GM23248 (cell line): ENCODE measurements at regions not wholly inside any gene's neighbourhood (a gene's known extent, or its start where the extent isn't known, plus 50 kb on each side); places are given as distances from the start of the nearest gene placed in this dataset.
"Not testable (repeated sequence)": the region's sequence is repeated elsewhere in the genome, so short reads cannot be mapped to it uniquely, and the experiment has no call there.

Source experiments
- DNase-seq: peaks from one replicate; pipeline ENCODE4 v3.0.0-alpha.2; 2015
- H2AFZ ChIP-seq: fragments of 200-600 bp; sonication (generic); 2 replicates; pipeline ENCODE4 v1.6.1; 2016; ENCODE audit warnings: antibody characterized with exemption
- H3F3A ChIP-seq: fragments of 200-600 bp; sonication (generic); 2 replicates; pipeline ENCODE4 v1.6.1; 2016; ENCODE audit warnings: mild to moderate bottlenecking, antibody characterized with exemption, mixed run types; ENCODE audit not compliant: insufficient read depth
- H3K27ac ChIP-seq: fragments of 200-600 bp; sonication (generic); 2 replicates; pipeline ENCODE4 v1.5.1; 2016; ENCODE audit warnings: mild to moderate bottlenecking
- H3K27me3 ChIP-seq: fragments of 200-600 bp; sonication (generic); replicated peaks from 2 replicates; pipeline ENCODE4 v1.6.1; 2016; ENCODE audit warnings: mild to moderate bottlenecking; ENCODE audit not compliant: insufficient read depth
- H3K36me3 ChIP-seq: fragments of 200-600 bp; sonication (generic); 2 replicates; pipeline ENCODE4 v1.6.1; 2016; ENCODE audit warnings: low read depth, mild to moderate bottlenecking
- H3K4me1 ChIP-seq: fragments of 200-600 bp; sonication (generic); 2 replicates; pipeline ENCODE4 v1.6.1; 2016; ENCODE audit warnings: mild to moderate bottlenecking; ENCODE audit not compliant: insufficient read depth
- H3K4me2 ChIP-seq: fragments of 200-600 bp; sonication (generic); one replicate; pipeline ENCODE4 v1.6.1; 2016; ENCODE audit warnings: mild to moderate bottlenecking; ENCODE audit not compliant: unreplicated experiment
- H3K4me3 ChIP-seq: fragments of 200-600 bp; sonication (generic); 2 replicates; pipeline ENCODE4 v1.5.1; 2016; ENCODE audit warnings: mild to moderate bottlenecking
- H3K79me2 ChIP-seq: fragments of 200-600 bp; sonication (generic); 2 replicates; pipeline ENCODE4 v1.6.1; 2016; ENCODE audit warnings: mild to moderate bottlenecking; ENCODE audit not compliant: insufficient read depth
- H3K9ac ChIP-seq: fragments of 200-600 bp; sonication (generic); 2 replicates; pipeline ENCODE4 v1.6.1; 2016; ENCODE audit warnings: mild to moderate bottlenecking
- H3K9me2 ChIP-seq: fragments of 200-600 bp; sonication (generic); 2 replicates; pipeline ENCODE4 v1.6.1; 2016; ENCODE audit warnings: mixed run types, mild to moderate bottlenecking, moderate library complexity; ENCODE audit not compliant: insufficient read depth
- H3K9me3 ChIP-seq: fragments of 200-600 bp; sonication (generic); one replicate; pipeline ENCODE4 v1.6.1; 2017; ENCODE audit warnings: low read depth
- H4K20me1 ChIP-seq: fragments of 200-600 bp; sonication (generic); 2 replicates; pipeline ENCODE4 v1.6.0; 2016; ENCODE audit not compliant: insufficient read depth
- EZH2 ChIP-seq: fragments of 200-600 bp; sonication (generic); IDR thresholded peaks from 2 replicates; pipeline ENCODE4 v1.6.1; 2018; ENCODE audit warnings: antibody characterized with exemption, mild to moderate bottlenecking; ENCODE audit not compliant: insufficient read depth, poor library complexity, severe bottlenecking
- EZH2phosphoT487 ChIP-seq: fragments of 200-600 bp; sonication (generic); IDR thresholded peaks from 2 replicates; pipeline ENCODE4 v1.6.1; 2018; ENCODE audit warnings: antibody characterized with exemption, moderate library complexity, mild to moderate bottlenecking, low read depth; ENCODE audit not compliant: insufficient read depth
- WGBS, 2 experiments: methylation state at CpG; one replicate each; pipeline ENCODE4 v1.1.6; 2015 to 2017; ENCODE audit warnings: low lambda C conversion rate in 2 of 2, low coverage in 1 of 2; ENCODE audit errors: missing lambda C conversion rate in 2 of 2; 5-methylcytosine and 5-hydroxymethylcytosine counted together
- in situ Hi-C: fragments of 300-500 bp; cut with MboI; formaldehyde crosslinking; loops from 2 replicates; pipeline ENCODE4 v1.15.0; 2020

DNA sequence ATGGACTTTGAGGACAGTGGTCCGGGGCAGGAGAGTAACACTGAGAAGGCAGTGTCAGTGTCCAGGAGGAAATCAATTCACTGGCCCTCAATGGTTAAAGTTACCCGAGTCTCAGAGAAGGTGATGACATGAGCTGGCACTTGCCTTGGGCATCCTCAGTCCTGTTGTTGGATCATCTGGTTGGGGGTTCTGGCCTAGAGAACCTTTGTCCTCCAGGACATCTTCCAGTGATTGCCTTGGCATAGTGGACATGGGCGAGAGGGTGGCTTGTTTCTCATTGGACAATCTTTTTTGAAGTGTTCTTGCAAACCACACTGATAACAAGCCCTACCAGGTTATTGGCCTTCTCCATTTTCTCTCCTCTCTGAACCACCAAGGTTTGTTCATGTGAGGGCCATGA is 83.4 kb upstream of the TERB2 start:
- 22 to 24% methylated on average over 3 of the region's 3 CpGs for WGBS, 2 experiments

GRCh38 chr15:44879066-44879465 is 77.4 kb upstream of the TERB2 start:
- Histone ChIP-seq H3K36me3 (no peaks in the 10 kb centered on the region), H3K27ac (no peak overlapping the region), H3K4me2 (no peak overlapping the region), H3F3A (no peaks in the 10 kb centered on the region), H3K9ac (no peak overlapping the region), H4K20me1 (no peaks in the 10 kb centered on the region), H3K4me3 (no peak overlapping the region), H3K9me3 (no peaks in the 10 kb centered on the region), H3K9me2 (no peaks in the 10 kb centered on the region), H3K79me2 (no peaks in the 10 kb centered on the region), H3K27me3 (no peaks in the 10 kb centered on the region), H3K4me1 (no peaks in the 10 kb centered on the region), H2AFZ (no peak overlapping the region)
- TF ChIP-seq EZH2 = no peak
- TF ChIP-seq EZH2phosphoT487 = no peak
- 36 to 37% methylated on average over 3 of the region's 3 CpGs for WGBS, 2 experiments
- in situ Hi-C loops = no loop called here
- no peak for DNase-seq

More for the DNA sequence above, 83.4 kb upstream of the TERB2 start:
- H3K27ac ChIP-seq = no peak overlapping the region
- H3K36me3 ChIP-seq = no peaks in the 10 kb centered on the region
- H4K20me1 ChIP-seq = no peaks in the 10 kb centered on the region
- H3F3A ChIP-seq = no peaks in the 10 kb centered on the region
- H3K27me3 ChIP-seq = no peaks in the 10 kb centered on the region
- in situ Hi-C loops = no loop called here
- H2AFZ ChIP-seq = no peak overlapping the region
- no peak for TF ChIP-seq EZH2
- no peak for TF ChIP-seq EZH2phosphoT487
- no peaks in the 10 kb centered on the region for H3K4me1 ChIP-seq
- H3K79me2 ChIP-seq = no peaks in the 10 kb centered on the region
- no peaks in the 10 kb centered on the region for H3K9me2 ChIP-seq
- no peak overlapping the region for H3K4me2 ChIP-seq
- DNase-seq = no peak
- H3K9ac ChIP-seq = no peak overlapping the region
- H3K4me3 ChIP-seq = no peak overlapping the region
- no peaks in the 10 kb centered on the region for H3K9me3 ChIP-seq

DNA sequence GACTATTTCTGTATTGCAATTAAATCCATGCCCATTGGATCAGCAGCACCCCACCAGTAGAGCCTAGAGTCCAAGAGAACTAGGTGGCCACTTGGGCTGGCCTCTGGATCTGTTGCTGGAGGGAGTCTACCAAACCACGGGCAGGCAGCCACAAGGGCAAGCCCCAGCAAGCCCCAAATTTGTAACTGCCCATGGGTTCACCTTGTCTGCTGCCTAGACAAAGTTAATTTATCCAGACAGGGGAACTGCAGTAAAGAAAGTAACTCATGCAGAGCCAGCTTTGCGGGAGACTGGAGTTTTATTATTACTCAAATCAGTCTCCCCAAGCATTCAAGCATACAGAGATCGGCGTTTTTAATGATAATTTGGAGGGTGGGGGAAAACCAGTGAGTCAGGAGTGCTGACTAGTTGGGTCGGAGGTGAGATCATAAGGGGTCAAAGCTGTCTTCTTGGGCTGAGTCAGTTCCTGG is 74.0 kb upstream of the TERB2 start:
- no peak overlapping the region for H3K27ac ChIP-seq
- TF ChIP-seq EZH2phosphoT487 = no peak
- no peak for TF ChIP-seq EZH2
- H3K27me3 ChIP-seq = no peaks in the 10 kb centered on the region
- H3F3A ChIP-seq = no peaks in the 10 kb centered on the region
- no peaks in the 10 kb centered on the region for H3K9me3 ChIP-seq
- H3K4me2 ChIP-seq = no peak overlapping the region
- no peak for DNase-seq
- H3K36me3 ChIP-seq = no peaks in the 10 kb centered on the region
- no peaks in the 10 kb centered on the region for H4K20me1 ChIP-seq
- no peak overlapping the region for H3K9ac ChIP-seq
- in situ Hi-C loops = no loop called here
- H3K4me3 ChIP-seq = no peak overlapping the region
- 40 to 45% methylated on average over 5 of the region's 5 CpGs for WGBS, 2 experiments
- no peaks in the 10 kb centered on the region for H3K9me2 ChIP-seq
- no peak overlapping the region for H2AFZ ChIP-seq
- H3K4me1 ChIP-seq = no peaks in the 10 kb centered on the region
- H3K79me2 ChIP-seq = no peaks in the 10 kb centered on the region

DNA sequence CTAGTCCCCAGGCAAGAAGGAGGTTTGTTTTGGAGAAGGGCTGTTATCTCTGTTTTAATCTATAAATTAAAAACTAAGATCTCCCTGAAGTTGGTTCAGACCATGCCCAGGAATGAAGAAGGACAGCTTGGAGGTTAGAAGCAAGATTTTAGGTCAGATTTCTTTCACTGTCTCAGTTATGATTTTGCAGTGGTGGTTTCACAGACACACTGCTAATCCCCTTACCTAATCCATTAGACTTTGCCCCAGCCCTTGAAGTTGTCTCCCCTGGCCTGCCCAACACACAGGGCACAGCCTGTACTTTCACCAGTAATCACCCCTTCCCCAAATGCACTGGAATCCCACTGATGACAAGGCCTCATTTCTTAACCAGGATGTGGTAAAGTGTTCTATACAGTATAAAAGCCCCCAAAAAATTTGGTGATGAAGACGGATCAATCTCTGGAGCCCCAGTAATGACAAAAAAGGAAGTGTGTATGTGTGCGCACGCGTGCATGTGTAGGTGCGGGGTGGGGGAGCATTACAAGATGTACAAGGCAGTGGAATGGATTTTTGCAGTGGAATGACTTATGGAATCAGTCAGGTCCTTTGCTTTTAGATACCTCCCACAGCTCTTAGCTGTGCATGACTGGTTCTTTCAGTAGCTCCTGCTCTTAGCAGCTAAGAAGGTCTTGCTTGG is 73.1 kb upstream of the TERB2 start:
- H3K27ac ChIP-seq = no peak overlapping the region
- no peak overlapping the region for H3K4me2 ChIP-seq
- no peaks in the 10 kb centered on the region for H3K79me2 ChIP-seq
- no peaks in the 10 kb centered on the region for H3K9me3 ChIP-seq
- no peak overlapping the region for H3K9ac ChIP-seq
- no peaks in the 10 kb centered on the region for H4K20me1 ChIP-seq
- H3F3A ChIP-seq = no peaks in the 10 kb centered on the region
- H3K4me1 ChIP-seq = no peaks in the 10 kb centered on the region
- 82 to 83% methylated on average over 5 of the region's 5 CpGs for WGBS, 2 experiments
- no peak overlapping the region for H3K4me3 ChIP-seq
- H3K36me3 ChIP-seq = no peaks in the 10 kb centered on the region
- TF ChIP-seq EZH2phosphoT487 (no peak), EZH2 (no peak)
- no peak for DNase-seq
- H3K27me3 ChIP-seq = no peaks in the 10 kb centered on the region
- in situ Hi-C loops = no loop called here
- no peak overlapping the region for H2AFZ ChIP-seq
- no peaks in the 10 kb centered on the region for H3K9me2 ChIP-seq

DNA sequence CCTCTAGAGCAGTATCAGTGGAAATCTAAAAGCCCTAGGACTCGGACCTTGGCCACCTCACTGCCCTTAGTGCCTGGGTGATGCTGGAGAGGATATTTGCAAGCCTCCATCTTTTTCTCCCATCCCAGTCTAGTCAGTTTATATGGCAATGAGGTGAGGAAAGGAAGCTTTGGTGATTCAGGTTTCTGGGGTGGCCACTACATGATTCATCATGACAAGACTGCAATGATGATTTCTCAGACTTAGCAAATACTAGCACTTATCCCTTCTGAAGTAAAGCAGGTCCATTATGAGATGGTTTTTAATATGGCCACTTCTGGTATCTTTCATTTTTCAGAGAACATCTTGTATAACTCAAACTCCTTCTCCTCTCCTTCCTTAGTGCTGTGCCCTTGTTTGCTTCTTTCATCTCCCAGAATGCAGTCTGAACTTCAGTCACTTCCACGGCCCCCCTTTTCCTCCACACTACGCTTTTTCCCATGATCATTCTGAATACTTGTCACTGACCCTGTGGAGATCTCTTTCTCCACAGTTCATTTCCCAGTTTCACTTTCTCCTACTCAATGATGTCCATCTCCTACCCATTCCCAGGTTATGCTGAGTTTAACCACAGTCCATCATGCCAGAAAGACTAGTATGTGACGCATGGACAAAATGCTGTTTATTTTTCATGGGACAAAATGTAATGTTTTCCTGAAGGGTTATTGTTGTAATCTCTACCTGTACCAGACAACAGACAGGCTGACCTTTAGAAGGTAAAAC is 57.4 kb upstream of the TERB2 start:
- H4K20me1 ChIP-seq, H3K36me3 ChIP-seq, H3K9me3 ChIP-seq, H3K9me2 ChIP-seq, H3K4me2 ChIP-seq, H2AFZ ChIP-seq, in situ Hi-C loops, H3F3A ChIP-seq, H3K4me3 ChIP-seq, H3K4me1 ChIP-seq, H3K9ac ChIP-seq, H3K27me3 ChIP-seq, H3K27ac ChIP-seq, H3K79me2 ChIP-seq: not testable (repeated sequence)
- WGBS, 2 experiments = 81 to 96% methylated on average over 2 of the region's 4 CpGs
- peak; percentile 36 for DNase-seq

GRCh38 chr15:44899775-44900174 is 56.7 kb upstream of the TERB2 start:
- H3K9me2 ChIP-seq, H3F3A ChIP-seq, DNase-seq, H3K27ac ChIP-seq, H3K4me1 ChIP-seq, H3K79me2 ChIP-seq, H3K4me2 ChIP-seq, H4K20me1 ChIP-seq, H3K27me3 ChIP-seq, H3K9ac ChIP-seq, in situ Hi-C loops, H3K36me3 ChIP-seq, H3K9me3 ChIP-seq, H3K4me3 ChIP-seq, H2AFZ ChIP-seq: not testable (repeated sequence)
- 63% methylated on average over 2 of the region's 2 CpGs; no CpG with 5 or more reads in 1 of the 2 experiments for WGBS, 2 experiments
